ENCODE measurements at regions not wholly inside any gene's neighbourhood (a gene's known extent, or its start where the extent isn't known, plus 50 kb on each side); places are given as distances from the start of the nearest gene placed in this dataset.

DNA sequence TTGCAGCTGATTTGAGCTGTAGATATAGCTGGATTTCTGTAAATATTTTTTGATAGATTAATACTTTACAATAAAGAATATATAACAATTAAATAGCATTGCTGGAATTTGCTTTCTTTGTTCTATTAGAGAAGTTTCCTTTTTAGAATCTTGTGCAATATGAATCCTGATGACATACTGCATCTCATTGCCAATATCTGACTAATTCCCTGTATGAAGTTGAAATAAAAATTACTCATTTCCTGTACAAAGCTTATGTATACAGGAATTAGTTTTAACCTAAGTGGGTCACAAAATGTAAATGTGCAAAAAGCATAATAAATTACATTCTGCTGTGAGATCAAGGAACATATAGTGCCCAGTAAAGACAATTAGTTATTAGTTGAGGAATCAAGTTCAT is 72.8 kb upstream of the TMEFF2 start:
- DNase-seq, result no peak

DNA sequence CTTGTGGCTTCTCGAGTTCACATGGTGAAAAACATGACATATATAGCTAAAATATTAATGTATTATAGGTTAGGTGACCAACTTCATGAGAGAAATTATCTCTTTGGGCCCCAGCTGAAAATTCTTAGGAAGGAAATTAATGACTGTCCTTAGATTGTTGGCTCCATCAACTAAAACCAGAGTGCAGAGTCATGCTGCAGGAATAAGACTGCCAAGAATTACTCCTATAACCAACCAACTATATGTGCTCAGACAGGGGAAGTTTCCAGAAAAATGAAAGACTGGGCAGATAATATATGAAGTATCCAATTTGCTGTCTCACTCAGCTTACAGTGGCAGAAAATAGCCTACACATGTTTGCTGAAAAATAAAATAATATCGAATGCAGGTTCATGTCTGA is 71.0 kb upstream of the TMEFF2 start:
- DNase-seq, result no peak

DNA sequence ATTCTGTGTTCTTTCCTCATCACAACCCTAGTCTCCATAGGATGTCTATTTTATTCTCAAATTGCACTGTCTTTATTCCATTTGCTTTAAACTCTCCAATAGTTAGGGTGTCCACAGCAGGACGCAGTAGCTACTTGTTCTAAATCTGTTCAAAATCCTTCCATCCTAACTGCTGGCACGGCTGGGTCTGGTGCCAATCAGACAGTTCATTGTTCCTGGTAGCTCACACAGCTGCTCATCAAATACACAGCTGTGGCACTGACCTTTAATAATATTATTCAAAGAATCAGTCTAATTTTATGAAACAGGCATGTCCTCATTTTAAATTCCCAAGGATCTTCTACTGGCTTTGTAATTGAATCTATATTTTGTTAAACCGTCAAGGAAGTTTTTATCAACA is 59.7 kb upstream of the TMEFF2 start:
- DNase-seq, result no peak

DNA sequence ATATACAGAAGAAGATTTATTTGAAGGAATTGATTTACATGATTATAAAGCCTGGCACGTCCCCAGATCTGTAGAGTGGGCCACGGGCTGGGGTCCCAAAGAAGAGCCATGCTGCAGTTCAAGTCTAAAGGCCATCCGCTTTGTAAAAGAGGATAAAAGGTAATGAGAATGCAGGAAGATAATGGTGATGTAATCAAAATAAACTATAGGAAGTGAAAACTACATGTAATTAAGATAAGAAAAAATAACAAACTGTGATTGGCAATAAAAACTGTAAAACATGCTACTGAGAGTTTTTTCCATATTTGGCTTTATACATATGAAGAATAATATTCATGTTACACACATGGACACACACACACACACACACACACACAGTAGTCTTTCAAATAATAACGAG is 59.0 kb upstream of the TMEFF2 start:
- DNase-seq, result no peak

DNA sequence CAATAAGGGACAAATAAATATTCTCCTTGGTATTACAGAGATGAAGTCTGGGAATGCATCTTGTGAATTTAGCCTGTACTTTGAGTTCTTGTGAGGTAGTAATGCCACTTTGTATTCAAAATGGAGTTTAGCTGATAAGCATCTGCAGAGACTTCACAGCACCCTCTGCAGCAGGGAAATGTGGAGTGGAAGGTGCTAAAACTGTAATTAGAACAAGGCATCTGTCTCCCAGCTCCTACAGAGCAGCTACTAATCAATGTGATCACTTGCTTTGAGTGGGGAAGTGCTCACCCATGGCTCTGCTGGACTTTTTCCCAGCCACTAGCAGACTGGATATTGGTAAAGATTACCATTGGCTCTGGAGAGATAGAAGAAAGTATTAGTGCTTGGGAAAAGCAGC is 56.2 kb upstream of the TMEFF2 start:
- DNase-seq, result no peak

DNA sequence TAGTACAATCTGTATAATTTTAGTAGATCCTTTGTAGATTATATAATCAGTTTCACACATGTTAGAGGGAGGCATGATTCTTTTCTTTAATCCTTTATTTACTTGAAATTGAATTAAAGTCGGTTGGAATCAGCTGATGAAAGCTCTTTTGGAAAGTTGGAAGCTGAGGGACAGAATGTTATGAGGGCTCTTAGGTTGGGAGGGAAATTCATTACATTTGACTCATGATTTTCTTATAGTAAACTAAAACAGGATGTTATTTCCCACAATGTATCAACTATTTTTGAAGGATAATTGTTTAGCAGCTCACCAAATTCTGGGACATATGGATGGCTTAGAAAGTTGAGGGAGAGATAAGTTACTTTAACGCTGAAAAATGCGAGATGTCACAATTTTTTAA is 52.7 kb upstream of the TMEFF2 start:
- no peak for DNase-seq

DNA sequence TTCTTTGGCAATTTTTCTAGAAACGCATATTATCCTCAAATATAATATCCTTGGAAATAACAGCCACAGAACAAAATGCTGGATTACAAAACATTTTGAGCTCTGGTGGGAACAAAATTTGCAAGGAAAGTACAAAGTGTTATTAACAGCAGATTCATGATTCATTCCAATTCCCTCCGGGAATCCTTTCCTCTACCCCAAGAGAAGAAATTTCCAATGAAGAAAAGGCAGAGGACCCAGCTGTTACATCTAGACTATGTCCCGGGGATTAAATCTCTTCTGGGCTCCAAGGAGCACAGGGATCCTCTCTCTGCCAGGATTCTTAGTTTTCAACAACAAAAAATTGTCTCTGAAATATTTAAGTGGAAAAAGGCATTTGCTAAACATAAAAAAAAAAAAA is 51.6 kb upstream of the TMEFF2 start:
- DNase-seq, result no peak

DNA sequence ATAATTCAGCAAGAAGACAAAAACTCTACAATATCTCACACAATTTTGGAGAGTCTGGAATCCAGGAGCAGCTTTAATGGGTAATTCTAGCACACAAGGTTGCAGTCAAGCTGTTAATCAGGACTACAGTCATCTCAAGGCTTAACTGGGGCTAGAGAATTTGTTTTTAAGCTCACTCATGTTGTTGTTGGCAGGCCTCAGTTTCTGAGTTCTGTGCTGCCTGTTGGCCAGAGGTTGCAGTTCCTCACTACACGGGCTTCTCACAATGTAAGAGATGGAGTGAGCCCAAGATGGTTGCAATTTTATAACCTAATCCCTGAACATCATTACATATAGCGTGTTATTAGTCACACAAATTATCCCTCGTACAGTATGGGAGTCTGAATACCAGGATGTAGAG is 50.6 kb upstream of the TMEFF2 start:
- no peak for DNase-seq
